Esophagus muscularis mucosa (tissue), 4 donors: ENCODE measurements at regions not wholly inside any gene's neighbourhood (a gene's known extent, or its start where the extent isn't known, plus 50 kb on each side); places are given as distances from the start of the nearest gene placed in this dataset.
"Not testable (repeated sequence)": the region's sequence is repeated elsewhere in the genome, so short reads cannot be mapped to it uniquely, and the experiment has no call there.

ENCODE experiments used
- CTCF ChIP-seq, 3 experiments: fragments of 200-600 bp in 2 of 3; fragments of 450-650 bp in 1 of 3; sonication (generic) in 2 of 3; IDR thresholded peaks; one replicate each; pipeline ENCODE4 v1.5.1; 2017 to 2019; ENCODE audit warnings: antibody characterized with exemption in 3 of 3, mild to moderate bottlenecking in 2 of 3, moderate library complexity in 1 of 3
- EP300 ChIP-seq: sonication (generic); formaldehyde crosslinking; IDR thresholded peaks from one replicate; pipeline ENCODE4 v1.6.1; 2017; ENCODE audit warnings: antibody characterized with exemption
- POLR2A ChIP-seq: fragments of 450-650 bp; IDR thresholded peaks from one replicate; pipeline ENCODE4 v1.6.1; 2017; ENCODE audit warnings: antibody characterized with exemption, moderate library complexity, mild to moderate bottlenecking, low read depth

GRCh38 chr16:5165429-5165828 lies 67.8 kb upstream of the EEF2KMT start:
- TF ChIP-seq CTCF (IDR thresholded peaks at IDR 0.05); EP300; POLR2A: not testable (repeated sequence)
